ENCODE measurements at regions not wholly inside any gene's neighbourhood (a gene's known extent, or its start where the extent isn't known, plus 50 kb on each side); places are given as distances from the start of the nearest gene placed in this dataset.

DNA sequence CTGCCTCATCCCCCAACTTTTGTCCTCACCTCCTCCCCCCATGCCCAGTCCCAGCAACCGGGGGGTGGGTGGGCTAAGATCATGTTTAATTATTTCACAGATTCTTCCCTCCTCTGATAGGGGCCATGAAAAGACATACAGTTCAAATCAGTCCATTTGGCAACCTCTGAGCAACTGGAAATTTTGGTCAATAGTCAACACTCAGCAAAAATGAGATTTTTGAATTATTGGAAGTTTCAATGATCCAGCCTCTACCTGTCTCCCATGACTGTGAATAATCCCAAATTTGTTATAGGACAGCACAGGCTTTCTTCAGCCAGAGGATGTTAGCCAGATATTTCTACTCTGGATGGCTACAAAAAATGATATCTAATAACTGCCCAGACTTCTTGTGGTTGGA, 549.9 kb downstream of the TNS1 start:
- no peak for DNase-seq (ENCODE audit: low read depth in 1 of 2, low spot score in 1 of 2)

GRCh38 chr2:217451666-217452065, 551.1 kb downstream of the TNS1 start:
- DNase-seq (ENCODE audit: low read depth in 1 of 2, low spot score in 1 of 2), result no peak

- no peak for DNase-seq (ENCODE audit: low read depth in 1 of 2, low spot score in 1 of 2)
Observed at GRCh38 chr2:217449444-217449843, 553.4 kb downstream of the TNS1 start.

- DNase-seq (ENCODE audit: low read depth in 1 of 2, low spot score in 1 of 2), result no peak
Observed at GRCh38 chr2:217448860-217449259, 553.9 kb downstream of the TNS1 start.

DNA sequence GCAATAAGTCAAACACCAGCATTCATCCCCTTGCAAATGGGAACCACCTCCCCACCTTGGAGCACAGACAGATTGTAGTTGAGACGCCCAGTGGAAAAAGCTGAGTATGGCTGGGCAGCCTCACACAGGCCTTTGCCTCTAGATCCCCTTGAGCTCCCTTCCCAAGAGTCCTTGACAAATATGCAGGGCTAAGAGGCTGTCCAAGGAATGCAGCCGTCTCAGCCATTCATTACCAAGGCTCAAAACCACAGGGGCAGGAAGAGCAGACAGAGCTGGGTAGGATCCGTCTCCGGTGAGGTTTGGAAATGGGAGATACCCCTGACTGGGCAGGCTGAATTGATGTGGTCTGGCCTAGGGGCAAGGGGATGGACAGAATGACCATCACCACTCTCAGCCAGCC, 557.1 kb downstream of the TNS1 start:
- DNase-seq (ENCODE audit: low read depth in 1 of 2, low spot score in 1 of 2), result no peak

- DNase-seq (ENCODE audit: low read depth in 1 of 2, low spot score in 1 of 2), result no peak
Observed at GRCh38 chr2:217444932-217445331, 557.9 kb downstream of the TNS1 start.

GRCh38 chr2:217444509-217444908, 558.3 kb downstream of the TNS1 start:
- no peak for DNase-seq (ENCODE audit: low read depth in 1 of 2, low spot score in 1 of 2)

GRCh38 chr2:217443601-217444000, 559.2 kb downstream of the TNS1 start:
- DNase-seq (ENCODE audit: low read depth in 1 of 2, low spot score in 1 of 2), result no peak

DNA sequence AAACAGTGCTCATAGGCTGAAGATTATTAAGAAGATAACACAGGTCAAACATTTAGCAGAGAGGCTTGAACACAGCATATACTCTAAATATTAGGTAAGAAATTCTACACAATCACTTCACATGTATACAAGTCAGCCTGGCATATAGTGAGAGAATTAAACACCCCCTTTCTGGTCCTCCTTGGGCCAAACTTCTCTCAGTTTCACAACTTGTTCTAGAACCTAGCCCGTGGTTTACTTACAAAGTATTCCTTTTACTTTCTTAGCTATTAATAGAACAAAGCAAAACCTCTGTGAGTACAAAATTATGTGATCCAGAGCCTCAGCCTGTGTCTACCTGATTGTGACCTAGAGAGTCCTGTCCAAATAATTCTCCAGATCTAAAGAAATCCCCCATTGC, 562.8 kb downstream of the TNS1 start:
- DNase-seq (ENCODE audit: low read depth in 1 of 2, low spot score in 1 of 2), result no peak

DNA sequence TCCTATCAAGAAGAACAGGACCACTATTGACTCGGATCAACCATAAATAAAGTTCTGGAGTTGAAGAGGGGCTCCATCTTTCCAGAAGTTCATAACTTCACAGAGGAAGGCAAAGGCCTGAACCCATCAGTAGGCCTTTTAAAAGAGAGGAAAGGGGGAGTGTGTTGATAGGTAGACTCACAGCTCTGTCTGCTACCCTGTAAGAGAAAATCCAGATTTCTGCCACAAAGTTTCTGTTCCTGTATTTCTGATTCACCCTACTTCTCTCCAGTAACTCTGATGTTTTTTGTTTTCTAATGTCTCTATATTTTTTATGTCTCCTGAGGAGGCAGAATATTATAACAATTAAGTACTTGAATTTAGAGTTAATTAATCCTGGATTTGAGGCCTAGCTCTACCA, 564.0 kb downstream of the TNS1 start:
- DNase-seq (ENCODE audit: low read depth in 1 of 2, low spot score in 1 of 2), result no peak

- no peak for DNase-seq (ENCODE audit: low read depth in 1 of 2, low spot score in 1 of 2)
Observed at GRCh38 chr2:217438136-217438535, 564.7 kb downstream of the TNS1 start.

- DNase-seq (ENCODE audit: low read depth in 1 of 2, low spot score in 1 of 2), result no peak
Observed at GRCh38 chr2:217437290-217437870, 565.4 kb downstream of the TNS1 start.

- DNase-seq (ENCODE audit: low read depth in 1 of 2, low spot score in 1 of 2), result no peak
Observed at GRCh38 chr2:217436386-217436785, 566.4 kb downstream of the TNS1 start.

- DNase-seq (ENCODE audit: low read depth in 1 of 2, low spot score in 1 of 2), result no peak
Observed at GRCh38 chr2:217434180-217434975, 568.4 kb downstream of the TNS1 start.

GRCh38 chr2:217433522-217433921, 569.3 kb downstream of the TNS1 start:
- DNase-seq (ENCODE audit: low read depth in 1 of 2, low spot score in 1 of 2), result no peak

DNA sequence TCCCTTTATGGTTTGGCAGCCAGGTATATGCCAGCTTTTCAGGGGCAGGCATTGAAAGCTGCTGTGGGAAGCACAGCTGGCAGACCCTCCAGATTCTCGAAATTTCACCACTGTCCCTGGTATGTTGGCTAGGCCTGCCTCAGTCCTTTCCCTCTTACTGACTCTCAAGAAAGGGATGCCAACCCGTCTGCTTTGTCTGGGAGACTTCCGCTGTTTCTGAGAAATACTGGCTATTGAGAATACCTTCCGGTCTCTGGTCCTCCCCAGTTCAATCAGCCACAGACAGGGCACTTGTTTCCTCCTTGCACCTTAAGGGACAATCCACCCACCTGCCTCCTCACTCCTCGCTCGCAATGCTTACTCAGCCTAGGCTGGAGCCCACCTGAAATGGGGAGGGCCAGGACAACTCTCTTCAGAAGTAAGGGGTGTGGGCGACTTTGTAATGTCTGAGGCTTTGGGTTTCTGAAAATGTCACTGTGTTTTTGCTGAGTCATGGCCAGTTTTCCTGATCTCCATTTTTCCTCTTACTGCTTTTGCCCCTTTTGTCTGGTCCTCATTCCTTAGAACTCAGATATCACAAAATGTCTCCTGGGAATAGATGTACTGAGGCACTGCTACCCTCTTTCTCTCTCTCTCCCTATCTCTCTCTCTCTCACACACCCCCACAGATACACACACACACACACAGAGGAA, 571.1 kb downstream of the TNS1 start:
- DNase-seq (ENCODE audit: low read depth in 1 of 2, low spot score in 1 of 2), result no peak

DNA sequence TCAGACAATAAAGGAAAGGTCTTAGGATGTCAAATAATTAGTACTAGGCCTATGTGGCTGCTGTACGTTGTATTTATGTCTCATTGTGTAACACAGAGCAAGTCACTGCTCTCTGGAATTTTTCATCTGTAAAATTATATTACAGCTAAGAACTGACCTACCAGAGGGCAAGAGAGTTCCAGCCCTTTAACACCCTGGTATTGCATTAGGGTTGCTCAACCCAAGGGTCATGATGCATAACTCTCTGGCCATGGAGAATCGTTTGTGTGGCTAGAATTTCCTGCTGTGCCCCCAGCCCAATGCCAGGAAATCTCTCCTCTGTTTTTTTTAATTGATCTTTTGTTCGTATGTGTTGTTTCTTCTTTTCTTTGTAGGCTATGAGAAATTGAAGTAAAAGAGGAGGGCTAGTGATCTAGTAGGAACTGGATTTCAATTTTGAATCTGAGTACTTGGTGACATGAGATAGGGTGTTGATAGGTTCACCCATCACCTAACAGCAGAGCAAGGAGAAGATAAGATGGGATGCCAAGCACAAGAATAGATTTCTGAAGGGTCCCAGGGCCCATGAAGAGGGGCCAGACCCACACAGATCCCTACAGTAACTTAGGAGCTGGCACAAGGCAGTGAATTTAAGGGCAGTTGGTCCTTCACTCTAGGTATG, 571.2 kb upstream of the TNP1 start:
- no peak for DNase-seq (ENCODE audit: low read depth in 1 of 2, low spot score in 1 of 2)

DNA sequence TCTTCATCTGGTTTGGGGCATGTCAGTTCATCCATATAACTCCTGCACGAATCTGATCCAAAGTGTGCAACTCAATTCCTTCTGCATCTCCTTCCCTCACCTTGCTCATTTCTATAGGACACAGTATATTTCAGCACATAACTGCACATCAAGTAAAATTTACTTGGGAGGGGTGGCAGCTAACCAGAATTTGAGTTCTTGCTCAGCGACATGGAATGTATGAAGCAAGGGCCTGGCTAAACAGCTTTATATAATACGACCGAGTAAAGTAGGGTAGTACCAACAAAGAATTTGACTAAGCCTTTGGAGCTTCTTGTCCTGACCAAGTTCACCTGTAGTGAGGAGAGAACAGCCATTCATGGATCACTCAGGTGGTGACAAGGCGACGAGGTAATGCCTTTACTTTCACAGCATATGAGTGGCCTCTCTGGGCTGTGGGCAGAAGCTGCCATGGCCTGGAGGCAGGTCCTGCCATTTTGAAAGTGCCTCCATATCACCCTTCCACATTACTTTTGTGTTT, 570.2 kb upstream of the TNP1 start:
- no peak for DNase-seq (ENCODE audit: low read depth in 1 of 2, low spot score in 1 of 2)

DNA sequence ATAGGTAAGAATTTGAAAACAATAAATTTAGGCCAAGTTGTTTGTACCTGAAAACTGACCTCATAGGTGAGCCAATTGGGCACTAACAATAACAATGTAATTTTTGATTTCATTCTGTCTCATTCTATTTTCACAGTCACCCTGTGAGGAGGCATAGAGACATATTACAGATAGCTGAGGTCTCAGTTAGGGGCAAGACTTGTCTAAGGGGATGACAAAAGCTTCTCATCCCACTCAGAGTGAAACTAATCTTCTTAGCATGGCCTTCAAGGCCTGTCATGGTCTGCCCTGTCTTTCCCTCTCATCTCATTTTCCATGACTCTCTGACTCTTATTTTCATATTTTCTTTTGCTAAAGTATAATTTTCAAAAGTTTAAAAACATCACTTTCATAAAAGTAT, 562.0 kb upstream of the TNP1 start:
- DNase-seq (ENCODE audit: low read depth in 1 of 2, low spot score in 1 of 2), result no peak

GRCh38 chr2:217420854-217421253, 561.0 kb upstream of the TNP1 start:
- DNase-seq (ENCODE audit: low read depth in 1 of 2, low spot score in 1 of 2), result no peak

DNA sequence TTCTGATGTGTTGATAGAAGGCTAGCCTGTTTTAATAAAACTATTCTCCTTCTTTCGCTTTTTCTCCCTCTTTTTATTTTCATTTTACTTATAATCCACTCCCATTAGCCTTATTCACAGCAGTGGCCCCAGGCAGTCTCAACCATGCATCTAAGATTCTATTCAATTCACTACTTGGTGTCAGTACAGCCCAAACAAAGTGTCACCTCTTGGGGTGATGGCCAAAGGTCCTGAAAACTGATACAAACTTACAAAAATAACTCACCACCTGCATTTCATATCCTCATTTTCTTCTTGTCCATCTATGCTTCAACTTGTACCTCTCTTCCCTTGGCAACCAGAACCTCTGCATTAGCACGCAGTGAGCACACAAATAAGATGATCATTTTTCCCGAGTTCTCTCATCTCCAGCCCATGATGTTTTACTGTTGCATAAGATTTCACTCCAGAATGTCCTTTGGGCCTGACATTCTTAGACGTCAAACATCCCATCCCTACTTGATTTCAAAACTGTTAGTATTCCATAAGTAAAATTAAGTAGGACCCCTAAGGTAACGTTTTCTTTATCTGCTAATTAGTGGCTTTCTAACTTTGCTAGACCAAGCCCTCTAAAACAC, 559.3 kb upstream of the TNP1 start:
- DNase-seq (ENCODE audit: low read depth in 1 of 2, low spot score in 1 of 2), result no peak

All from activated CD4-positive, alpha-beta T cell treated with anti-CD3 and anti-CD28 coated beads, Interleukin-2, amount 50 U/mL, for 24 hours (primary cell).